ENCODE measurements at regions not wholly inside any gene's neighbourhood (a gene's known extent, or its start where the extent isn't known, plus 50 kb on each side); places are given as distances from the start of the nearest gene placed in this dataset.

- TF ChIP-seq SIN3A (conservative IDR thresholded peaks at IDR 0.05 in 1 of 2, IDR thresholded peaks at IDR 0.05 in 1 of 2; ENCODE audit: low read depth in 1 of 2, low read length in 2 of 2) (no peak), CTCF (IDR thresholded peaks at IDR 0.05; ENCODE audit: control extremely low read depth in 1 of 3, insufficient read depth in 1 of 3, low read depth in 1 of 3, low read length in 3 of 3) (no peak)
Measured at GRCh38 chr3:151596940-151597339, 136.1 kb upstream of the IGSF10 start.
